Uterus (tissue), 2 donors: ENCODE measurements at regions not wholly inside any gene's neighbourhood (a gene's known extent, or its start where the extent isn't known, plus 50 kb on each side); places are given as distances from the start of the nearest gene placed in this dataset.

Experiments used
- POLR2A ChIP-seq, 2 donors: fragments of 450-650 bp; IDR thresholded peaks; one replicate each; pipeline ENCODE4 v1.6.1; 2016; ENCODE audit warnings: antibody characterized with exemption in 2 of 2, mild to moderate bottlenecking in 1 of 2, moderate library complexity in 1 of 2
- TF ChIP-seq, protein P1 (sequence below), 4 experiments: fragments of 200-600 bp in 2 of 4; fragments of 450-650 bp in 2 of 4; sonication (generic) in 2 of 4; IDR thresholded peaks; one replicate each; pipeline ENCODE4 v1.5.1; 2016 to 2019; ENCODE audit warnings: antibody characterized with exemption in 4 of 4, mild to moderate bottlenecking in 2 of 4, moderate library complexity in 1 of 4

GRCh38 chr3:25854635-25855034 lies 64.7 kb downstream of the OXSM start:
- TF ChIP-seq, protein P1, sequence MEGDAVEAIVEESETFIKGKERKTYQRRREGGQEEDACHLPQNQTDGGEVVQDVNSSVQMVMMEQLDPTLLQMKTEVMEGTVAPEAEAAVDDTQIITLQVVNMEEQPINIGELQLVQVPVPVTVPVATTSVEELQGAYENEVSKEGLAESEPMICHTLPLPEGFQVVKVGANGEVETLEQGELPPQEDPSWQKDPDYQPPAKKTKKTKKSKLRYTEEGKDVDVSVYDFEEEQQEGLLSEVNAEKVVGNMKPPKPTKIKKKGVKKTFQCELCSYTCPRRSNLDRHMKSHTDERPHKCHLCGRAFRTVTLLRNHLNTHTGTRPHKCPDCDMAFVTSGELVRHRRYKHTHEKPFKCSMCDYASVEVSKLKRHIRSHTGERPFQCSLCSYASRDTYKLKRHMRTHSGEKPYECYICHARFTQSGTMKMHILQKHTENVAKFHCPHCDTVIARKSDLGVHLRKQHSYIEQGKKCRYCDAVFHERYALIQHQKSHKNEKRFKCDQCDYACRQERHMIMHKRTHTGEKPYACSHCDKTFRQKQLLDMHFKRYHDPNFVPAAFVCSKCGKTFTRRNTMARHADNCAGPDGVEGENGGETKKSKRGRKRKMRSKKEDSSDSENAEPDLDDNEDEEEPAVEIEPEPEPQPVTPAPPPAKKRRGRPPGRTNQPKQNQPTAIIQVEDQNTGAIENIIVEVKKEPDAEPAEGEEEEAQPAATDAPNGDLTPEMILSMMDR (IDR thresholded peaks at IDR 0.05), result no peak
- TF ChIP-seq POLR2A (IDR thresholded peaks at IDR 0.05), result no peak
